ENCODE measurements at regions not wholly inside any gene's neighbourhood (a gene's known extent, or its start where the extent isn't known, plus 50 kb on each side); places are given as distances from the start of the nearest gene placed in this dataset.

- TF ChIP-seq, protein P1, sequence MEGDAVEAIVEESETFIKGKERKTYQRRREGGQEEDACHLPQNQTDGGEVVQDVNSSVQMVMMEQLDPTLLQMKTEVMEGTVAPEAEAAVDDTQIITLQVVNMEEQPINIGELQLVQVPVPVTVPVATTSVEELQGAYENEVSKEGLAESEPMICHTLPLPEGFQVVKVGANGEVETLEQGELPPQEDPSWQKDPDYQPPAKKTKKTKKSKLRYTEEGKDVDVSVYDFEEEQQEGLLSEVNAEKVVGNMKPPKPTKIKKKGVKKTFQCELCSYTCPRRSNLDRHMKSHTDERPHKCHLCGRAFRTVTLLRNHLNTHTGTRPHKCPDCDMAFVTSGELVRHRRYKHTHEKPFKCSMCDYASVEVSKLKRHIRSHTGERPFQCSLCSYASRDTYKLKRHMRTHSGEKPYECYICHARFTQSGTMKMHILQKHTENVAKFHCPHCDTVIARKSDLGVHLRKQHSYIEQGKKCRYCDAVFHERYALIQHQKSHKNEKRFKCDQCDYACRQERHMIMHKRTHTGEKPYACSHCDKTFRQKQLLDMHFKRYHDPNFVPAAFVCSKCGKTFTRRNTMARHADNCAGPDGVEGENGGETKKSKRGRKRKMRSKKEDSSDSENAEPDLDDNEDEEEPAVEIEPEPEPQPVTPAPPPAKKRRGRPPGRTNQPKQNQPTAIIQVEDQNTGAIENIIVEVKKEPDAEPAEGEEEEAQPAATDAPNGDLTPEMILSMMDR (IDR thresholded peaks at IDR 0.05) = no peak
- TF ChIP-seq POLR2A (IDR thresholded peaks at IDR 0.05) = no peak
These were observed 222.5 kb upstream of the TOM1L1 start for GRCh38 chr17:54678158-54678557.

All from heart left ventricle (tissue), 13 donors.